22Rv1 (cell line): ENCODE measurements at regions not wholly inside any gene's neighbourhood (a gene's known extent, or its start where the extent isn't known, plus 50 kb on each side); places are given as distances from the start of the nearest gene placed in this dataset.

Experiments used
- H3K27ac ChIP-seq: fragments of 450-650 bp; 2 replicates; pipeline ENCODE4 v1.5.1; 2017
- CTCF ChIP-seq: fragments of 450-650 bp; IDR thresholded peaks from 2 replicates; pipeline ENCODE4 v1.5.1; 2017; ENCODE audit warnings: mild to moderate bottlenecking
- ZFX ChIP-seq: fragments of 450-650 bp; IDR thresholded peaks from 2 replicates; pipeline ENCODE4 v1.6.1; 2017; ENCODE audit warnings: antibody characterized with exemption, borderline replicate concordance

- H3K27ac ChIP-seq, result no peak overlapping the region
- no peak for TF ChIP-seq ZFX
- no peak for TF ChIP-seq CTCF
Measured at GRCh38 chr15:93671387-93671943, 559.9 kb upstream of the MCTP2 start.

GRCh38 chr15:93670931-93671330 is 560.4 kb upstream of the MCTP2 start:
- TF ChIP-seq CTCF (no peak), ZFX (no peak)
- H3K27ac ChIP-seq, result no peak overlapping the region

GRCh38 chr15:93664213-93664956 is 567.0 kb upstream of the MCTP2 start:
- H3K27ac ChIP-seq, result no peak overlapping the region
- TF ChIP-seq ZFX (no peak), CTCF (no peak)

GRCh38 chr15:93662162-93662885 is 569.0 kb upstream of the MCTP2 start:
- no peak for TF ChIP-seq CTCF
- H3K27ac ChIP-seq, result no peak overlapping the region

- TF ChIP-seq CTCF (no peak), ZFX (no peak)
- no peak overlapping the region for H3K27ac ChIP-seq
Measured at GRCh38 chr15:93658026-93658816, 569.2 kb upstream of the RGMA start.

GRCh38 chr15:93656041-93656440 is 567.0 kb upstream of the RGMA start:
- TF ChIP-seq CTCF, result no peak

More at GRCh38 chr15:93656041-93656440, 567.0 kb upstream of the RGMA start:
- H3K27ac ChIP-seq, result no peak overlapping the region
